ENCODE measurements at regions not wholly inside any gene's neighbourhood (a gene's known extent, or its start where the extent isn't known, plus 50 kb on each side); places are given as distances from the start of the nearest gene placed in this dataset.

- no peak for DNase-seq (ENCODE audit: low spot score)
Observed at GRCh38 chr10:113219446-113219845, 269.4 kb downstream of the TCF7L2 start.

- no peak for DNase-seq (ENCODE audit: low spot score)
Observed at GRCh38 chr10:113221756-113222168, 271.7 kb downstream of the TCF7L2 start.

DNA sequence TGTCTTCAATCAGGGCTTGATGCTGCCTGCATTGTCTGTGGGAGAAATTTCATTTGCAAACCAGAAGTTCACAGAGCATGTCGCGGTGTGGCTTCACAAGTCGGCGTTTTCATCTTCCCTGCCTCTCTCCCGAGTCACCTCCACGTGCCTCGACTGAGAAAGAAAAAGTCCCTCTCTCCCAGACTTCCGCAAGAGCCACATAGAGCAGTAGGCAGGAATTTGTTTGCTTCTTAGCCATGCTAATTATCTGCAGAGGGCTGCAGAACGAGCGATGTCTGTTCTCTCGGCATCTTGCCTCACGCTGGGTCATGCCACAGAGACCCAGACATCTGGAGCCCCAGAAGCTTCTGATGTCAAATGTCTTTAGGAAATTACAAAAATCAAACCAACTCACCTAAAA is 272.2 kb downstream of the TCF7L2 start:
- DNase-seq (ENCODE audit: low spot score) = peak; percentile 36

DNA sequence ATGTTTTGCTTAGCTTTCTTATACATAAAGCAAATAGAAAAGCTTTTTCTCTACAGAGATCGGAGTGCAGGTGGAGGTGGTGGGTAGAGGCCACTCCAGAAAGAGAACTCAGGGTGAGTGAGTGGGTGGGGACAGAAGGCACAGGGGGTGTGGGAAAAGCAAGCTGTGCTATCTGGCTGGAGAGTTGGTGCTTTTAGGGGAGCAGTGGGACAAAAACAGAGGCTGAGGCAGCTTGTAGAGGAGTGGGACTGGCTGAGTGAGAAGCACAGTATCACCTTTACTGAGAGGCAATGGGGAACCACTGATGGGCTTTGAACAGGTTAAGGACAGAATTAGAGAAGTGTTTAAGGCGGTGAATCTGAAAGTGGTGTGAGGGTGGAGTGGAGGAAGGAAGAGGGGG is 275.3 kb downstream of the TCF7L2 start:
- DNase-seq (ENCODE audit: low spot score) = no peak

GRCh38 chr10:113225903-113226302 is 275.9 kb downstream of the TCF7L2 start:
- no peak for DNase-seq (ENCODE audit: low spot score)

DNA sequence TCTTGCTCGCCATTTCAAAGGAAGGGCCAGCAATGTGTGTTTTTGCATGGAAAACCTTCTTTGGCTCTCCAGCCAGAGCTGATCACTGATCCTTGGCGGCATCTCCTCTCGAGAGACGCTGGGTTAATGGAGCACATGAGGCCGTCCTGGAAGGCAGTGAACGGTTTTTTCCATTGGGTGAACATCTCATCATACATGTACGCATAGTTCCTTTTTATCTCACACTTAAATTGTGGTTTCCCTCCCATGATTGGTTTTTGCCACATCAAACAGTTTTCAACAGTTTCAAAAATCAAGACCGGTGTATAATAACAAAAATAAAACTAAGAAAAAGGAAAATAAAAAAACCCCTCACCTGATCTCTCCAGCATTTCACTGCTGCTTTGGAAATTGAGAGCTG is 276.4 kb downstream of the TCF7L2 start:
- DNase-seq (ENCODE audit: low spot score) = no peak

DNA sequence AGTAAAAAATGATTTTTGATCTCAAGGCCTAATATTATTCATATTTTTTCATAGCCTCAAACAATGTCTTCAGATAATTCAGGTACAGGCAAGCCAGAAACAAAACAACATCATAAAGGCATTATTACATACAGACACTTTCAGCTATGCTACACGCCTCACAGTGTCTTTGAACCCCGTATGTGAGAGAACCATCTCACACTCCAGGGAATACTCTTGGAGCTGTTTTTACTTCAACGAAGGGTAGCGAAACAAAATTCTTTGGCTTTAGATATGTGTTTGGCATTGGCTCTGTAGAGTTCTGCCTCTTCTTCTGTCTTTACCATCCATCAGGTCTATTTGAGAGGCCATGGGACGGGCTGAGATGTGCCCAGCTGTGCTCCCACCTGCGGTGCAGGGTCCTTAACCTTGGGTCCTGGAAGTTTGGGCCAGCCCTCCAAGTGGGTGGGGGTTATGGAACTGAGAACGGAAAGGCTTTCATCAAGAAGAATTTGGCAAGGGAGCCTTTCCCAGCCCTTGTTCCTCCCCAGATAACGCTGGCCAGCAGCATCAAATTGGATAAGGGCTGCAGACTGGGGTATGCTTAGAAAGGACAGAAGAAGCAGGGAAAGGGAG is 276.9 kb downstream of the TCF7L2 start:
- DNase-seq (ENCODE audit: low spot score) = no peak

DNA sequence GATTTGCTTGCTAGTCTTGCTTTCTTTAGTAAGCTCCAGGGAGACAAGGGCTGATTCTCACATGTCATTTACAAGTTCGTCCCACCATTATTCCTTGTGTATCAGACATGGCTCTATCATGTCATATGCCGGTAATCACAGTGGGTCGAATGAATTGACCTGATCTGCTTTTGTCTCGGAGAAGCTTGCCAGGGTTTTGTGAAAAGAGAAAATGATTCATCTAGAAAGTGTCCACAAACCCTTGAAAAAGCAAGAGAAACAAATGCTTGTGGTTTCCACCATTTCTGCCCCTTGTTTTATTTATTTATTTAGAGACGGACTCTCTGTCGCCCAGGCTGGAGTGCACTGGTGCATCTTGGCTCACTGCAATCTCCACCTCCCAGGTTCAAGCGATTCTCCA is 278.5 kb downstream of the TCF7L2 start:
- DNase-seq (ENCODE audit: low spot score) = peak; percentile 83

DNA sequence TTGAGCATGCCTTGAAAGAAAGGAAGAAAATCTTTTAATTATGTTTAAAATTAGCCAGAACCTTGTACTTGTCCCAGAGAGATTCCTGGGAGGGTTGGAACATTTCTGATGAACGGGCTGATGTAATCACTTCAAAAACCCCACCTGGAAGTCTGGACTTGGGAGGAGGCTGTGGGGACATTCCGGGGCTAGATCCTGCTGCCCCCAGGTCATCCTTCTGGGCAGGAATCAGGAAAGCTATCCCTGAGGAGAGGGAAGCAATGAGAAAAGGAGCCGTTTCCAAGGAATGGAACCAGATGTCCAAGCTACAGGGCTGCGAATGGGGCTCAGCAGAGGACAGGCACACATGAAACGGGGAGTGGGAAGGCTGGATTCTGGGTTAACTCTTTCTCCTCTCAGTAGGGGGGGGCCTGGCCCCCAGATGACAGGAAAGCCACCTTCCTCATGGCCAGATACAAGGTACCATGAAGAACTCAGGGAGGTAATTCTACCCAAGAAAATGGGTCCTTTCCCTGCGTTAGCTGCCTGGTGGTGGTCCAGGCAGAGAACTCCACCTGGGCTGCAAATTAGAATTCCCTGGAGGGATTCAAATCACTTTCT is 280.1 kb downstream of the TCF7L2 start:
- DNase-seq (ENCODE audit: low spot score) = no peak

- no peak for DNase-seq (ENCODE audit: low spot score)
Observed at GRCh38 chr10:113232928-113233511, 283.0 kb downstream of the TCF7L2 start.

DNA sequence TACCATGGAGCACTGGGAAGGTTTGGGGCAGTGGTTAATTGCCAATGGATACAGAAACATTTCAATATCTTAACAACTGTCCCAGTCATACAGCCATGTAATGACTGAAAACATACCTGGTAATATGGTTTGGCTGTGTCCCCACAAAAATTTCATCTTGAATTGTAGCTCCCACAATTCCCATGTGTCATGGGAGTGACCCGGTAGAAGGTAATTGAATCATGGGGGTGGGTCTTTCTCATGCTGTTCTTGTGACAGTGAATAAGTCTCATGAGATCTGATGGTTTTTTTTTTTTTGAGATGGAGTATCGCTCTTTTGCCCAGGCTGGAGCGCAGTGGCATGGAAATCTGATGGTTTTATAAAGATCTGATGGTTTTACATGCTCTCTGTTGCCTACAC is 284.4 kb downstream of the TCF7L2 start:
- DNase-seq (ENCODE audit: low spot score) = no peak

DNA sequence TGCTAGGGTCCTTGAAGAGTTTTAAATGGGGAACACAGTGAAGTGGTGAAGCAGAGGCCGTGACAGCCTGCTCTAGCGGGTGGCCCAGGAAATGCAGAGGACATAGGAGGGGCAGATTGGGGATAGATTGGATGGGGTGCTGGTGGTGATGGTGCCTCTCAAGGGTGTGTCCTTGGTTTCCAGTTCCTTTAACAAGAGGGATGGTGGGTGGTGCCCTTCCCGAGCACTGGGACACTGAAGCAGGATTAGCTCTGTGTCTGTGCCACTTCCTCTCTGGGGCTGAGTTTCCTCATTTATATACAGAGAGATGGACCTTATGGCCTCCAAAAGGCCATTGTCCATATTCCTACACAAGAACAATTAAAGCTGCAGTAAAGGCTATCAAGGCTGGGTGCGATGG is 285.5 kb downstream of the TCF7L2 start:
- DNase-seq (ENCODE audit: low spot score) = no peak

DNA sequence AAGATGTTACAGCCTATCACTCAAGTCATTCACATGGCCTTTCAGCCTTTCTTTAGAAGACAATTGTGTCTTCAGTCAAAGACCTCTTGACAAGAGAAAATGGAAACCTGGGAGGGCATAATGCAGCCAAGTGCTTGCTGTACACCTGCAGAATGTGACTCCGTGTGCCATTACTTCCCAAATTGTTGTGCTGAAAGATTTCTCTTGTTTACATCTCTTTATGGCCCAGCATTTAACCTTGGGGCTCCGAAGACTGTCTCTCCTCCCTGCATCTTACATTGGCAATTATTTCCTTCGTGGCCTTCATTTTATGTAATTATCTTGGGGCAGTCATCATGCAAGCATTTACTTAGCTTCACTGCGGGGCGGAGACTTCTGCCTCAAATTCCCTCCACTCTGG is 287.0 kb downstream of the TCF7L2 start:
- DNase-seq (ENCODE audit: low spot score) = no peak

DNA sequence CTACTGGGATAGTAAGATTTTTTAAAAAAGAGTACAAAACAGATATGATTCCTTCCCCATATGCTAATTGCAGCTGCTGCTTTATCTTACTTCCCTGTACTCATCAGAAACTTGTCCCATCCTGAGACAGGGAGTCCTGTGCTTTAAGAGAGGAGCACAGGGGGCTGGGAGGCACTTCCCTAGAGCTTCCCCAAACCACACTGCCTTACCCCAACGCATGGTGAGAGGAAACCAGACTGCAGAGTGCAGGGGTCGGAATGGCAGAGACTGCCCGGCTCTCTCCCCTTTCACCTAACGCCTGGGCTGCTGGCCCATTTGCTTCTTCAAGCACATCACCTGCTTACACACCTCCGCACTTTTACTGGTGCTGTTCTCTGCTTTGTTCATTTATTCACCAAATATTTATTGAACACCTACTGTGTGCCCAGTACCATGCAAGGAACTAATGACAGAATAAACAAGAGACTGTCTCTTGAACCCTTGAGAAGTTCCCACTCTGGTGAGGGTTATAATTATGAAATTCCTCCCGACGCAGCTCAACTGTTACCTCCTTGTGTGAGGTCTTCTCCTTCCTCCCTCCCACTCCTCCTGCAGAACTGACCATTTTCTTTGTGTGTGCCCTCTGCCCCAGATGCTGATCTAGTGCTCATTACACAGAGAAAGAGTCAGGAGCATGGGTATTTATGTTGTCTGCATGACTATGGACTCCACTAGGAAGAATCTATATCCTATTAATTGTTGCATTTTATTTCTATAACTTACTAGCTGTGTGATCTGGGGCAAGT is 289.7 kb downstream of the TCF7L2 start:
- no peak for DNase-seq (ENCODE audit: low spot score)

DNA sequence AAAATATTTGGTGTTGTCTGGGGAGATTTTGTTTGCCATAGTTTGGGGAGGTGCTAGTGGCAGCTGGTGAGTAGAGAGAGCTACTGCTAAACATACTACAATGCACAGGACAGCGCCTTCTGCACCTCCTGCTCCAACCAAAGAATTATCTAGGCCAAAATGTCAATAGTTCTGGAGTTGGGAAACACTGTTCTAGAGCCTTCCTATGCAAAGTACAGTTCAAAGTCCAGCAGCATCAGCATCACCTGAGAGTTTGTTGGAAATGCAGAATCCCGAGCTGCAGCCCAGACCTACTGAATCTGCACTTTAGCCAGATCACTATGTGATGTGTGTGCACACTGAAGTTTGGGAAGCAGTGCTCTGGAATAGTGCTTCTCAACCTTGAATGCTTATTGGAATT is 290.7 kb downstream of the TCF7L2 start:
- DNase-seq (ENCODE audit: low spot score) = no peak

DNA sequence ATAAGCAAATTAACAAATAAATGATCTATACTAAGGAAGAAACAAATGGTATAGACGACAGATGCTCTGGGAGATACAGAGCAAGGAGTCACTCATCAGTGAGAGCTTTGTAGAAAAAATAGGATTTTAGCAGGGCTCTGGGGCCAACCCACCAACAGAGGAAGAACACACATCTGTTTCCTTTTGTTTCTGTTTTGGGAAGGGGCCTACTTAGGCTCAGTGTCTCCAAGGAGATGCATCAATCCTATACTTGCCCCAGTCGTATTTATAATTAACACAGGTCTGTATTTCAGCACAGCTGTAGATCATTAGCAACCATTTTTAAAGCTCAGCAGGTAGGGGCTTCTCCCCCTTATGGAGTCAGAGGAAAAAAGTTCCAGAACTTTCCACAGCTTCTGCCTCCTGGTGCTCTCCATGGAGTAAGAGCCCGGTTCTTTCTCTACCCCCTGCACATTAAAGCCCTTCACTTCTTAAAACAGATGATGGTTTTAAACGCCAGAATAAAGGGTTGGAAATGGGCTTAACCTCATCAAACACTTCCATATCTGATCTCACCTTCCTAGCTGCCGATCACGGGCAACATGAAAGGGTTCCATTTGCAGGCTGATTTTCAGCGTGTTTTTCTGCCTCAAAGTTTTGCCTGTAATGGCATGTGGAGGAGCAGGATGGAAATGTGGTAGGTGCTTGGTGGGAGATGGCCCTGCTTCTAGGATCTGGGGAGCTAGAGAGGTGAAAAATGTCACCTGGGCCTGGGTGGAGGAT is 291.7 kb downstream of the TCF7L2 start:
- DNase-seq (ENCODE audit: low spot score) = no peak

DNA sequence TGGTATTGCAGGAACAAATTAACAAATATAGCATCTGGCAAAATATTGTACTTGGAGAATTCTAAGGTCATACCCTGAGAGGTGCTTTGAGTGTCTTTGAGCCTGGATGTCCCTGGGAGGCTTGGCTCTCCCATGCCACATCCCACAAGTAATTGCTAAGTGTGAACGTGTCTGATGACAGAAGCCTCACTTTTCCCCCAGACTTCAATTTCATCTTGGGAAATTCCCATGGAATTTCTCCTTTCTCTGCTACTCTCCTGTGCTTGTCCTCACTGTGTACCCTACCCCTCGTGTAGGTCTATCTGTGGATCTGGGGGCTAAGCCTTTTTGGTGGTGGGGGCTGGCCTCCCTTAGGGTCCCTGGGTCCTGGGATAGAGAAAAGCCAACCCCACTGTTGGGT is 293.3 kb downstream of the TCF7L2 start:
- no peak for DNase-seq (ENCODE audit: low spot score)

GRCh38 chr10:113244750-113245149 is 294.7 kb downstream of the TCF7L2 start:
- no peak for DNase-seq (ENCODE audit: low spot score)

DNA sequence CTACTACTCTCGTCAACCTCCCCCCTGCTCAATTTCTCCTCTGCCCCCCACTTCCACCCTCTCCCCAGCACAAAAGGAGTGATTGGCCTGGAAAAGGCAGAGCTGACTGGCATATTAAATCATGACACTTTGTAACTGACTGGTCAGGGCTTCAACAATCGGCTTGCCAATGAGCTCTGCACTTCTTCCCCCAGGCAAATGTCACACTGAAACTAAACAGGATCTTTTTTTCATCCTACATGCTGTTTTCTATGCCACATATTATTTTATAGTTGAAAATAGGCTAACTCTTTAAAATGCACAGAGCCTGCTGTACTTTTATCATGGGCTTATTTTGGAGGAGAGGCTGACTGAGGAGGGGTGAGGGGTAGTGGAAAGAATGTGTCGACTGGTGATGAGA is 295.2 kb downstream of the TCF7L2 start:
- DNase-seq (ENCODE audit: low spot score) = no peak

DNA sequence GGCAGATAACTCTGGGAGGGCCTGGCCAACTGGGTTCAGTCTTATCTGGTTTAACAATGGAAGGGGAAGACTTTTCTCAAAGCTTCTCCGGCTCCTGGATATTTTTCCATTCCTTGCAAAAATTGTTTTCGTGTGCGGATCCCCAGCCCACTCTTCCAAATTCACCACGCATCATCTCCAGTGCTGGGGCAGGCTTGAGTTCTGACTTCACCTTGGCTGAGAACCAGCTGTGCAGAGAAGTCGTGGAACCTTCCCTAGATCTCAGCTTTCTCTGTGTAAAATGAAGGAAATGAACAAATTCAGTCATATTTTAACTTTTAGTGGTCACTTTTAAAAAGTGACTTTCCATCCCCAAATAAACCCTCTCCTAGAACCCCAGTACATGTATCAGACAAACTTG is 297.0 kb downstream of the TCF7L2 start:
- no peak for DNase-seq (ENCODE audit: low spot score)

- DNase-seq (ENCODE audit: low spot score) = peak; percentile 41
Observed at GRCh38 chr10:113252650-113253618, 299.9 kb upstream of the HABP2 start.

Measured in AG20443 (cell line).